ENCODE measurements at regions not wholly inside any gene's neighbourhood (a gene's known extent, or its start where the extent isn't known, plus 50 kb on each side); places are given as distances from the start of the nearest gene placed in this dataset.

DNA sequence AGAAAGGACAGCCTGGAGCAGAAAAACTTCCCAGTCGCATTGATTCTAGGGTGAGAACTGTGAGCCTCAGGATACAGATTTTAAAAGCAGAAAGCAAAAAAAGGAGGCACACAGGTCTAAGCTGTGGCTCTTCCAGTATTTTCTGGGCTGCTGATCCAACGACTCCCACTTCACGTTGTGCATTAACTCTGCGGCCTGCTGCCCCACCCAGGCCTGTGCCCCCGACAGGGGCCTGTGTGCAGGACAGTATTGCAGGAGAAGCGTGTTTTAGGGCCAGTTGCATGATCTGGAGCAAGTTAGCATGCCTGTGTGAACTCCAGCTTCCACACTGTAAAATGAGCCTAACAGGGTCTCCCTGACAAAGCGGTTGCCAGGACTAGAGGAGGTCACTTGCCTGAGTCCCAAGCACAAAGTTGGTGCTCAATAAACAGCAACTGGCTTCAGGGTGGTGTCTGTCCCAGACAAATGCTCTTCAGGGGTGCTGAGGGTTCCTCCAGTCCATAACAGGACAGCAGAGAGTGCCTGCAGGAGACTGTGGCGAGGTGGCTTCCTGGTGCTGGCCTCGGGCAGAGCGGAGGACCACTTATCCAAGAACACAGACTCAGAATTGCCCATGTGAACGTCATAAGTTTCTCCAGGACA lies 66.8 kb upstream of the RAB4A start:
- no peak for DNase-seq (ENCODE audit: low read depth in 2 of 2)

GRCh38 chr1:229204921-229205777 lies 65.8 kb upstream of the RAB4A start:
- DNase-seq (ENCODE audit: low read depth in 2 of 2), result no peak

DNA sequence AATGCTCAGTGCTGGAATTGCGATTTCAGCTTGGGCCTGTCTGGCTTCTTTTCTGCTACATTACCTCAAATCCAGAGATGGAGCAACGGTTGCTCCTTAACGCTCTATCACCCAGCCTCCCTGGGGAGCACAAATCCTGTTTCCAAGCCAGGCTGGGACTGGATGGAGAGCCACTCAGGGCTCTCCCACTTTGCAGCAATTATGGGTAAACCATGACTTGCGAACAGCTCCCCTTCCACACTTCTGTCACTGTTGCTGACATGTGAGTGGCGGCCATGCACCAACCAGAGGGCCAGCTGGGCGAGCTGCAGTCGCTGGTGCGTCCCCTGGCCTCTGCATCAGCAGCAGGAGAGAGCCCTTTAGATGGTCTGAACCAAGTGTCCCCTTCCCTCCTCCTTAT lies 65.1 kb upstream of the RAB4A start:
- DNase-seq (ENCODE audit: low read depth in 2 of 2), result no peak

DNA sequence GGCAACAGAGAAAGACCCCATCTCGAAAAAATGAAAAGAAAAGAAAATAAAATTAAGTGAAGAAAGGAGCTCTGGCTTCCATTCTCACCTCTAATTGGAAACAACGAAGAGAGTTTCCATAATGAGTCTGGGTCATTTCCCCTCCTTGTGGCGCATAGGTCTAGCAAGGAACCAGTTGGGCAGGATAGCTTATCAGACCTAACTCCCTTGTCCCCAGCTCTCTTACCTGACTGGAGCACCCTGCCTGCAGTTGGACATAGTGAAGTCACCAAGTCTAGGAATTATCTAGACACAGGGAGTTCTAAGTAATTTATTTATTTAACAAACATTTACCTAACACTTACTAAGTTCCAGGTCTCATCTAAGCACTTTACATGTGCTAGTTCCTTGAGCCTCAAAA lies 63.0 kb upstream of the RAB4A start:
- no peak for DNase-seq (ENCODE audit: low read depth in 2 of 2)

DNA sequence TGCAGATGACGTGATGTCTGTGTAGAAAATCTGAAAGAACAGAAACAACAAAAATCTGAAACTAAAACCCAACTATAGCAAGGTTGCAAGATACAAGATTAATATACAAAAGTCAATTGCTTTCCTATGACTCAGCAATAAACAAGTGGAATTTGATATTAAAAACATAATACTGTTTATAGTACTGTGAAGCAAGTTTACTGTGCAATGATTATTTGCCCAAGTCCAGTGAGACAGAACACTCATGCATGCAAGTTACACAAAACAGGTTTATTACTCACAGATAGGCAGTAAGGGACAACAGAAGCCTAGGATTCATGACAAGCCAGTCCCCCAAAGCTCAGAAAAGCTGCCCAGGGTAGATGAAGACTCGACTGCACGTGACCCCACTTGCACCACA lies 62.4 kb upstream of the RAB4A start:
- DNase-seq (ENCODE audit: low read depth in 2 of 2), result no peak

DNA sequence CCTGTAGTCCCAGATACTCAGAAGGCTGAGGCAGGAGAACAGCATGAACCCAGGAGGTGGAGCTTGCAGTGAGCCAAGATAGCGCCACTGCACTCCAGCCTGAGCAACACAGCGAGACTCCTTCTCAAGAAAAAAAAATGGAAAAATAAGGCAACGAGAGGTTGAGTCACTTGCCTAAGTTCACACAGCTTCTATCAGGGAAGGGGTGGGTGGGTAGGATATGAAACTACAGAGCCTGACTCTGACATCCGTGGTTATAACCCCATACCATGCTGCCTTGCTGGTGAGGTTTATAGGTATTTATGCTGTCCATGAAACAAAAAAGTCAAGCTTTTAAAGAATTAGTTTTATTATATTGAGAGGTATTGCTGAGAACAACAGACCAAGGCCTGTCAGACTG lies 61.5 kb upstream of the RAB4A start:
- DNase-seq (ENCODE audit: low read depth in 2 of 2), result no peak

- DNase-seq (ENCODE audit: low read depth in 2 of 2), result no peak
Measured at GRCh38 chr1:229209816-229210215, 61.1 kb upstream of the RAB4A start.

DNA sequence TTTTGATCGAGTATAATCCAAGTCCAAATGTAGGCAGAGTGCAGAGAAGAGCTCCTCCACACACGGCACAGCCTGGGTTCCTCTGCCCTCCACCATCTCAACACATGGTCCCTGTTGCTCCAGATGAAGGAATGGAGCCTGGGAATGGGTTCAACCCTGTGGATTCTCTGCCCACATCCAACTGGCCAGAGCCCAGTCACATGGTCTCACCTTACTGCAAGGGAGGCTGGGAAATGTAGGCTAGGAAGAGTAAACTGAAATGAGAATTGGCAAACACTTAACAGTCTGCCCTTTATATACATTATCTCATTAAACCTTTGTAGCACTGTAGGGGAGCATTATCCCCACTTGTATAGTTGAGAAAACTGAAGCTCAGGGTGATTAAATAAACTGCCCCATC lies 60.1 kb upstream of the RAB4A start:
- DNase-seq (ENCODE audit: low read depth in 2 of 2), result no peak

GRCh38 chr1:229213797-229214196 lies 57.1 kb upstream of the RAB4A start:
- no peak for DNase-seq (ENCODE audit: low read depth in 2 of 2)

- DNase-seq (ENCODE audit: low read depth in 2 of 2), result no peak
Measured at GRCh38 chr1:229217716-229218115, 53.2 kb upstream of the RAB4A start.

GRCh38 chr1:229218612-229219025 lies 52.3 kb upstream of the RAB4A start:
- no peak for DNase-seq (ENCODE audit: low read depth in 2 of 2)

- DNase-seq (ENCODE audit: low read depth in 2 of 2), result no peak
Measured at GRCh38 chr1:229220163-229220846, 50.6 kb upstream of the RAB4A start.

DNA sequence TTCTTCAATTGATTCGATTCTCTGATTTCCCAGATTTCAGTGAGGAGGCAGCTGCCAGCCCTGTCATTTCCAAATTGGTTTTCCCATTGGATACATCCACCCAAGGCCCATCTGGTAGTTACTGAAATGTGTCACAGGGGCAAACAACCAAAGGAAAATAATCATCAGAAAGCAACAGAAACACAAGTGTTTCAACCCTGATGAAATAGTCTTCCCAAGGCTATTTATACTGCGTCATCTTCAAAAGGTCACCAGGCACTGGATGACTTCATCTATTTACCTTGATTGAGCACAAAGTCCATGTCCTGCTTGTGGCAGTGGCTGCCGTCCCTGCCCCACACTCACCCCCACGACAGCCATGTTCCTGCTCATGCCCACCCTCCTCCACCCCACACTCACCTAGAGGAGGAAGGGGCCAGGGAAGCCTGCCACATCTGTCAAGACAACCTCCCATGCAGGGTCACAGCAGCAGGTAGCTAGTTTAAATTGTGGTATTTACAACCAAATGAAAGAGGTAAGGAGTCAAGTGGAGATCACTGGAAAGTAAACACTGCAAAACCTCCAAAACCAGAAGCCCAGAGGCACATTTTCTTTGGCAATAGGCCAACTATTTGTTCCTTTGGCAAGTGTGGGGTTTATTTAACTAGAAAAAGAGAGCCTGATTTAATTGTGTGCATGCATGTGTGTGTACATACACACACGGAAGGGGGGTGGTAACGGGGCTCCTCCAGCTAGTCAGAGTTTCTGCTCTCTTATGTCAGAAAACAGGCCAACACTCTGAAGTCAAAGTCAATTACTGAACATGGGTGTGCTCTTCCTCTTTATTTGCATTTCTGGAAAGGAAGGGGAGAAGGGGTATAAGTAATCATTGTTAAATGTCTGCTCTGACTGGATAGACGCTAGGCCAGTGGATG lies 49.5 kb upstream of the RAB4A start:
- DNase-seq (ENCODE audit: low read depth in 2 of 2), result no peak

Measured in stimulated activated CD8-positive, alpha-beta memory T cell treated with anti-CD3 and anti-CD28 coated beads, Interleukin-7, amount 100 ng/mL, for 1 hour (primary cell).